BJ (cell line): ENCODE measurements at regions not wholly inside any gene's neighbourhood (a gene's known extent, or its start where the extent isn't known, plus 50 kb on each side); places are given as distances from the start of the nearest gene placed in this dataset.
A peak's percentile ranks its signal among the peaks of the same experiment; 100 is the strongest.

ENCODE experiments used
- CTCF ChIA-PET: fragments of 350-600 bp; formaldehyde crosslinking; extraction: SDS; loops from one replicate; lab custom pipeline; 2021; ENCODE audit warnings: antibody characterized with exemption, inconsistent platforms; lab: Yijun Ruan, JAX
- POLR2A ChIA-PET: fragments of 300-600 bp; sonication (Branson Sonifier 250); formaldehyde crosslinking; extraction: SDS; loops from one replicate; lab custom pipeline; 2021; ENCODE audit warnings: antibody characterized with exemption; lab: Charles Lee
- DNase-seq: peaks from one replicate; pipeline ENCODE4 v3.0.0-alpha.2; 2011; ENCODE audit warnings: low read depth
- H3K27me3 ChIP-seq: 2 replicates; pipeline ENCODE4 v1.6.0; 2011; ENCODE audit warnings: low read length; ENCODE audit not compliant: control insufficient read depth, insufficient read depth
- H3K36me3 ChIP-seq: 2 replicates; pipeline ENCODE4 v1.5.1; 2011; ENCODE audit warnings: low read length; ENCODE audit not compliant: control insufficient read depth, insufficient read depth
- H3K4me3 ChIP-seq: 2 replicates; pipeline ENCODE4 v1.5.1; 2011; ENCODE audit warnings: low read depth, mild to moderate bottlenecking, control low read depth, low read length
- TF ChIP-seq, protein P1 (sequence below): IDR thresholded peaks from 2 replicates; pipeline ENCODE4 v1.5.1; 2011; ENCODE audit warnings: low read depth, mild to moderate bottlenecking, control low read depth, inconsistent platforms, low read length, moderate library complexity; ENCODE audit not compliant: insufficient read depth

DNA sequence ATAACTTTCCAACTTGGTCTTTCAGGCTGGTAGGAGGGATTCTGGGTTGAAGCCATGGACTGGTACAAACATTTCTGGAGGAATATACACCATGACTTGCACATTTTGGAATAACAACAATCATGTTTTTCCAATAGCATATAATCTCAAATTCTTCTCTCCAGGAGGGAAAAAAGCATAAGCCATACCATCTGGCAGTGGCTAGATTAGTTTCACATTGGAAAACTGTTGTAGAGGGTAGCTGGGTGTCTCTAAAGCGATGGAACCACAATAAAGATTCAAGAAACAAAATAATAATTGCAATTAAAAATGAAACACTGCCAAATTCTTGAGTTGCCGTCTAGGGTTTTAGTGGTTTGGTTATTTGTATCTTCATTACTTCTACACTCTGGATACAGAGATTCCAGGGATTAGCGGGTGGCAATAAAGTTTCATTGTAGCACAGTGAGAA is 278.5 kb upstream of the RASGRP1 start:
- no peaks in the 10 kb centered on the region for H3K27me3 ChIP-seq
- no peak for DNase-seq
- CTCF ChIA-PET: interaction anchor here (0.8 to 1.5 kb wide), 4 partner anchors 16 to 144 kb away, joined by 3 to 7 read pairs (median 4); no protein-coding TSS in a partner anchor
- TF ChIP-seq, protein P1, sequence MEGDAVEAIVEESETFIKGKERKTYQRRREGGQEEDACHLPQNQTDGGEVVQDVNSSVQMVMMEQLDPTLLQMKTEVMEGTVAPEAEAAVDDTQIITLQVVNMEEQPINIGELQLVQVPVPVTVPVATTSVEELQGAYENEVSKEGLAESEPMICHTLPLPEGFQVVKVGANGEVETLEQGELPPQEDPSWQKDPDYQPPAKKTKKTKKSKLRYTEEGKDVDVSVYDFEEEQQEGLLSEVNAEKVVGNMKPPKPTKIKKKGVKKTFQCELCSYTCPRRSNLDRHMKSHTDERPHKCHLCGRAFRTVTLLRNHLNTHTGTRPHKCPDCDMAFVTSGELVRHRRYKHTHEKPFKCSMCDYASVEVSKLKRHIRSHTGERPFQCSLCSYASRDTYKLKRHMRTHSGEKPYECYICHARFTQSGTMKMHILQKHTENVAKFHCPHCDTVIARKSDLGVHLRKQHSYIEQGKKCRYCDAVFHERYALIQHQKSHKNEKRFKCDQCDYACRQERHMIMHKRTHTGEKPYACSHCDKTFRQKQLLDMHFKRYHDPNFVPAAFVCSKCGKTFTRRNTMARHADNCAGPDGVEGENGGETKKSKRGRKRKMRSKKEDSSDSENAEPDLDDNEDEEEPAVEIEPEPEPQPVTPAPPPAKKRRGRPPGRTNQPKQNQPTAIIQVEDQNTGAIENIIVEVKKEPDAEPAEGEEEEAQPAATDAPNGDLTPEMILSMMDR: no peak
- H3K36me3 ChIP-seq: no peaks in the 10 kb centered on the region
- POLR2A ChIA-PET: interaction anchor here (0.6 to 0.9 kb wide), 3 partner anchors 16 to 436 kb away, joined by 3 to 5 read pairs (median 4); no protein-coding TSS in a partner anchor
- H3K4me3 ChIP-seq: no peak overlapping the region

DNA sequence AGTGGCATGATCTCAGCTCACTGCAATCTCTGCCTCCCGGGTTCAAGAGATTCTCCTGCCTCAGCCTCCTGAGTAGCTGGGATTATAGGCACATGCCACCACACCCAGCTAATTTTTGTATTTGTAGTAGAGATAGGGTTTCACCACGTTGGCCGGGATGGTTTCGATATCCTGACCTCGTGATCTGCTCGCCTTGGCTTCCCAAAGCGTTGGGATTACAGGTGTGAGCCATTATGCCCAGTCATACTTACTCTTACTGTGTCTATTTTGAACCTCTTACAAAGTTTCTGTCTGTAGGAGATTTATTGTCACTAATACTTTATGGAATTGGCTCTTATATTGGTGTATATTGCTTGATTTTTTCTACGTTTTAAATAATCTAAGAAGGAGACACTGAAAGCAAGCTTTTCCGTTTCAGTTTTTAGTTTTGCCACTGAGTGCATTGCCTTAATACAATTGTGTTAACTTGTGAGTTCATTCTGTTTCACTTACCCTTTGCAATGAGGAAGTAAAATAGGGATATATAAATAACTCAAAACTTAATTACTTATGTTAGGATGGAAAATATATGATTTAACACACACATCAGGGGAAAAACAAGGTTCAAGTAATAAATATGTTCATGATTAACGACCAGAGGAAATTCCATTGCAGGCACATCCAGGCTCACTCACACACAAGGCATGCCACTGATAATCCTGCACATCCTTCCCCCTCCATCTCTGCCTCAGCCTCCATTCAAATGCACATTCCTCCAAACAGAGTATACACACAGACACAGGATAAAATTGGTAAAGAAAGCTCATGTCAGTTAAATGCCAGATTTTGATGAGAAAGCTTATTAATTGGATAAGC is 279.3 kb upstream of the RASGRP1 start:
- ChIA-PET CTCF (interaction anchor here (0.8 to 0.9 kb wide), 2 partner anchors 17 to 145 kb away, joined by 3 to 4 read pairs; no protein-coding TSS in a partner anchor), POLR2A (interaction anchor here (0.6 to 0.9 kb wide), 4 partner anchors 17 to 435 kb away, joined by 3 to 7 read pairs (median 4); no protein-coding TSS in a partner anchor)
- no peak overlapping the region for H3K4me3 ChIP-seq

DNA sequence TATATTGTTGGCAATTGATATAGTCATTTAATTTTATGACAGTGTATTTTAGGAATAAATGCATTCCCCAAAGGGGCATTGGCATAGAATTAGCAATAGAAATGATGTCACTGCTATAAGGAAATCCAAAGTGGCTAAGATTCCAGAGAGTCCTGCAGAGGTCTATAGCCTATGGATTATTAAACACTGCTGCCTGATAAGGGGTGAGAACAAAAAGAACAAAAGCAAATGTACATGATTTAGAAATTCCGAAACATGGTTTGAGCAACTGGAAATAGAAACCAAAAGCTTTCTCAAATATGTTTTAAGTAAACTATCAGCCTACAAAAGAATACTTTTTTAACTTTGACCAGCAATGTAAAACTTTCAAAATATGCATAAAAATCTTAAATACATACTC is 280.1 kb upstream of the RASGRP1 start:
- POLR2A ChIA-PET: interaction anchor here (0.6 to 0.7 kb wide), 2 partner anchors 146 to 389 kb away, joined by 3 to 7 read pairs; no protein-coding TSS in a partner anchor
- Histone ChIP-seq H3K36me3 (no peaks in the 10 kb centered on the region), H3K4me3 (no peak overlapping the region), H3K27me3 (no peaks in the 10 kb centered on the region)
- TF ChIP-seq, protein P1: no peak
- CTCF ChIA-PET: interaction anchor here (1.1 to 1.3 kb wide), 2 partner anchors 39 to 137 kb away, joined by 3 to 4 read pairs; no protein-coding TSS in a partner anchor
- no peak for DNase-seq

More for the DNA sequence above, 279.3 kb upstream of the RASGRP1 start:
- peak; percentile 74 for DNase-seq
- no peaks in the 10 kb centered on the region for H3K27me3 ChIP-seq
- TF ChIP-seq, protein P1: no peak
- no peaks in the 10 kb centered on the region for H3K36me3 ChIP-seq

DNA sequence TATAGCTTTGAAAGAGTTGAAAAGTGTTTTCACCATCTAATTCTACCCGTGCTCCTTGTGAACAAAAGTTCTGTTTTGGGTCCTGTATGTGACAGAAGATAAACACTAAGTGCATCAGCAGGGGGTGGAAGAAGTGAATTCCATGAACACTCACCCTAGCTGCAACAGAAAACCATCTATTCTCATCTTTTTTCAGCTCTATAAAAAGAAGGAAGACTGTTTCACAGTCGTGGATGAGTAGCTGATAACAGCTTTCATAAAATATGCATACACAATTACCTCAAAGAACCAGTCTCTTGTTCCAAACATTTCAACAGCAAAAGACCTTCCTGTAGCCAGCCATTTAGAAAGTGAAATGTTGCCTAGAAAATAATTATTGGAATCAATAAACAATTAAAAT is 281.7 kb upstream of the RASGRP1 start:
- TF ChIP-seq, protein P1: no peak
- POLR2A ChIA-PET: interaction anchor here (0.7 to 1.3 kb wide), 3 partner anchors 16 to 45 kb away, joined by 3 to 4 read pairs (median 3); no protein-coding TSS in a partner anchor

DNA sequence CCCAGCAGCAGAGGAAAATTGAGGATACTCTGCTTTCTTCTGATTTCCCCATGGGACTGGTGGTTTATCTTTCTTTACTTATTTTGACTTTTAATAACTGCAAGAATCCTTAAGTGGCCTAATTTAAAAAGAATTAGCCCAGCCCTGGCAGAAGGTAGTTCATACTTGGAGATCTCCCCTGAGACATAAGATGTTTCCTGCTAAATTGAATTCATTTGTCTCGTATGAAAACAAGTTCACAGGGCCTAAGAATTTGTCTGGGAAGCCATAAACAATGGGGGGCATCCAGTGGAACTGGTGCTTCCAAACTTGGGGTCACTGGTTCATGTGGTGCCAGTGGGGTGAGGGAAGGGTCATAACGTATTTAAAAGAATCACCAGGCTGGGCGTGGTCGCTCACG is 283.1 kb upstream of the RASGRP1 start:
- CTCF ChIA-PET: no interaction called here
- TF ChIP-seq, protein P1: no peak
- no peaks in the 10 kb centered on the region for H3K36me3 ChIP-seq
- no peak for DNase-seq
- no peak overlapping the region for H3K4me3 ChIP-seq
- POLR2A ChIA-PET: interaction anchor here (0.6 kb wide), 1 partner anchor 432 kb away, joined by 6 read pairs; no protein-coding TSS in a partner anchor
- no peaks in the 10 kb centered on the region for H3K27me3 ChIP-seq

More for the DNA sequence above, 281.7 kb upstream of the RASGRP1 start:
- Histone ChIP-seq H3K27me3 (no peaks in the 10 kb centered on the region), H3K4me3 (no peak overlapping the region), H3K36me3 (no peaks in the 10 kb centered on the region)
- DNase-seq: no peak
- CTCF ChIA-PET: interaction anchor here (1.3 kb wide), 1 partner anchor 139 kb away, joined by 3 read pairs; no protein-coding TSS in a partner anchor
